ENCODE measurements at regions not wholly inside any gene's neighbourhood (a gene's known extent, or its start where the extent isn't known, plus 50 kb on each side); places are given as distances from the start of the nearest gene placed in this dataset.
"Not testable (repeated sequence)": the region's sequence is repeated elsewhere in the genome, so short reads cannot be mapped to it uniquely, and the experiment has no call there.

DNA sequence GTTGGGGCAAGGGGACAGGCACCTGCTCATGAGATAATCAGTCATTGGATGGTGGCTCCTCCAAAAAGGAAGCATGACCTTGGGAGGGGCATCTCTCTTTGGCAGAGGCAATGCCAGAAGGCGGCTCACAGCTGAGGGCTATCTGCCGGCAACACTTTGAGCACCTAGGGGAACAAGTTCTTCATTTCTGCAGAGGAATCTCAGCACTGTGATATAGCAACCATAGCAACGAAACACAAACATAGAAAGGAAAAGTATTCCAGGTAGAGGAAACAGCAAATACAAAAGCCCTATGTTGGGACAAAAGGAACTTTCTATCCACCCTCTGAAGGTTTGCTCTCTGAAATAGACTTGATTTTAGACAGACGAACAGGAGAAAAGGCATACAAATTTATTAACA is 89.1 kb upstream of the NEDD4L start:
- intact Hi-C loops (cut with micrococcal nuclease), result no loop called here

DNA sequence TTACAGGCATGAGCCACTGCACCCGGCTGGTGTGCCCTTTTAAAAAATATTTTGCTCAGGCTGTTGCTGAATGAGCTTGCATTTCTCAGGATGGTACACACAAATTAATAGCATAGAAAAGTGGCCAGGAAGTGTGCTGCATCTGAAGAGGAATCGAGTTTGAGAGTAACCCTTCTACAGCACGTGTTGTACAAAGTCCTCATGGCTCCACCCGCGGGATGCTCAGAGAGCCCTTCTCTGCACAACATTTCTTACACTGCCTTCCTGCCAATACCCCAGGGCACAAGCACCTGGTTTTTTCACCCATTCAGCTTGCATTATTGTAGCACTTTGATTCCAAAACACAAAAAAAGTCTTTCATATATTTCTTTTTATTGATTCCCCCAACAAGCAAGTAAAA is 90.1 kb upstream of the NEDD4L start:
- intact Hi-C loops (cut with micrococcal nuclease), result no loop called here

DNA sequence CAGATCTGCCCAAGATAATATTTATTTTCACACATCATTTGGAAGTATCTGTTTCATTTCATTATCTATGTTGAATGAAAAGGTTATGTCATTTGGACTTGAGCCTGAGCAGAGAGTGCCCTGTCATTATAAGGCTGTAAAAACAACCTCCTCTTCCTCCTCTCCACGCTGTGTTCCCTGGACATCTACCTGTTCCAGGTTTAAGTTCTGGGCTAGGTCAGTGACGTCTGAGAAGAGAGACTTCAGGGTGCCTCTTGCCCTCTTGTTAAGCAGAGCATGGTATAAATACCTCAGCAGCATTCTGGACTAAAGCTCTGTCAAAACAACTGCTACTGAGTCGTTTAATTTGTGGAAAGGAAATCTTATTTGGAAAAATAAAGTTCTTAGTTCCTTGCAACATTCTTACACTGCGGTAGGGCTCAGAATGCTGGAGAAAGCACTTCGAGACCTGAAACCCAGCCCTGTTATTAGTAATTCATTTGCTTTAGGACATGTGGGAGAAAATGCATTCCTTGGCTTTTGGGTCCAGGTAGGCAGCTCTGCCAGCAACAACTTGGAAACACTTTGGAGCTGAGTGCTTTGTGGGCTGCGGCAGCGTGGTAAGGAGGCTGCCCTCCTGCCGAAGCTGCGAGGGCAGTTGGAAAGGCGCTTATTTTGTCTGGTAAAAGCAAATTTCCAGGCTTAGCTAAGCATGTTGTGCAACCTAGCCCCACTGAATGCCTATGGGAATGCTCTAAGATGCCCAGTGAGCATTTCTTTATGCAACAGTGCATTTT is 91.8 kb upstream of the NEDD4L start:
- intact Hi-C loops (cut with micrococcal nuclease), result no loop called here

DNA sequence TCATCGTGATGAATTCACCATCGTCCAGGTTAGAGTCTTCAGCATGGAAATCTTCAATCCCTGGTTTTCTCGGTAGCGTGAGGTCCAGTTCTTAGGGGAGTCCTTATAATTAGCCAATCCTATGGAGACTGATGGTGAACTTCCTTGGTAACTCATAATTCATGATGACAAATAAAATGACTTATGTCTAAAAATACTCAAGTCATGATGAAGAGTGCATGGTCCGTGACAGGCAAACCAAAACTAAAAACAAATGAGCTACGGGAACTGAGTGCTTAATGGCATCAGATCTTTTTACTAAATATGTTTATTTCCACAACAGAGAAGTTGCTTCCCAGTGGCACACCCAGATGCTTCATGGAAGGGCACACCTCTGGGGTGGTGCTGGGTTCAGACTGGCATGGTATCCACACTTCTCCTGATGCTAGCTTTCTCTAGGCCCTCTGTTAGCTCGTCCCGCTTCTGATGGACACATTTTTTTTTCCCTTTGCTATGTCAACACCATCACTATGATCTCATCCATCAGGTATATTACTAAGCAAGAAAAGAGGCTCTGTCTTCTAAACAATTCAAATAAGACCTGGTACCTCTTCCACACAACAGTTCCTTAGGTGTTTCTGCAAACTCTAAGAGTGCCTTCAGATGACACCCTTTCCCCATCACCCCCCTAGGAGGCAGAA is 92.8 kb upstream of the NEDD4L start:
- intact Hi-C loops (cut with micrococcal nuclease), result no loop called here

DNA sequence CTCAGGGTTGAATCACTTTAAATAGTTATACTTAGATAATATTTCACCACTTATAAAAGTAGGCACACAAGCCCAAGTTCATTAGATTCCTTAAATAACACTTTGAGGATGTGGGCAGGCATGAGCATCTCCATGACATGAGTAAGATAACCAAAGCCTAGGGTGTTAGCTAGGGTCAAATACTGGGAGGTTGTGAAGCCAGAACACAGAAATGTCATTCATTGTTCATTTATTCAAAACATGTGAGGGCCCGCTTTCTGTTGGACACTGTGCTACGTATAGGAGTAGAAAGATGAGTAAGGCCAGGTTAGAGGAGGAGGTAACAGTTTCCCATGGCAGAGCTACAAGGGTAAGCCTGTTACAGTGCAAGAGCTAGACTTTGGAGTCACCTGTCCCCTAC is 93.5 kb upstream of the NEDD4L start:
- intact Hi-C loops (cut with micrococcal nuclease), result no loop called here

DNA sequence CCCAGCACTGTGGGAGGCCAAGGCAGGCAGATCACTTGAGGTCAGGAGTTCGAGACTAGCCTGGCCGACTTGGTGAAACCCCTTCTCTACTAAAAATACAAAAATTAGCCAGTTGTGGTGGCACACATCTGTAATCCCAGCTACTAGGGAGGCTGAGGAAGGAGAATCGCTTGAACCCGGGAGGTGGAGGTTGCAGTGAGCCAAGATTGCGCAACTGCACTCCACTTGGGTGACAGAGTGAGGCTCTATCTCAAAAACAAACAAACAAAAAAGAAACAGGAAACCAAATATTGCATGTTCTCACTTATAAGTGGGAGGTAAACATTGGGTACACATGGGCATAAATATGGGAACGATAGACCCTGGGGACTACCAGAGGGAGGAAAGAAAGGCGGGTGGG is 94.7 kb upstream of the NEDD4L start:
- intact Hi-C loops (cut with micrococcal nuclease), result not testable (repeated sequence)

DNA sequence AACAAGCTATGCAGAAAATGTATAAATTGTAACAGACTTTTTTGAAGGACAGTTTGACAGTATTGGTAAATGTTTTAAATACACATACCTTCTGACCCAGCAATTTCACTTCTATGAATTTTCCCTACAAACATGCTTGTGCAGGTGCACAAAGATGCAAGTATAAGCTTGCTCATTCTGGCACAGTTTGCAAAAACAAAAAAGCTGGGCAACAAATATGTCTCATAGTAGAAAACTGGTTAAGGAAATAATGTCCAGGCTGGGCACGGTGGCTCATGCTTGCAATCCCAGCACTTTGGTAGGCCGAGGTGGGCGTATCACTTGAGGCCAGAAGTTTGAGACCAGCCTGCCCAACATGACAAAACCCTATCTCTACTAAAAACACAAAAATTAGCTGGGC is 96.9 kb upstream of the NEDD4L start:
- intact Hi-C loops (cut with micrococcal nuclease), result no loop called here

DNA sequence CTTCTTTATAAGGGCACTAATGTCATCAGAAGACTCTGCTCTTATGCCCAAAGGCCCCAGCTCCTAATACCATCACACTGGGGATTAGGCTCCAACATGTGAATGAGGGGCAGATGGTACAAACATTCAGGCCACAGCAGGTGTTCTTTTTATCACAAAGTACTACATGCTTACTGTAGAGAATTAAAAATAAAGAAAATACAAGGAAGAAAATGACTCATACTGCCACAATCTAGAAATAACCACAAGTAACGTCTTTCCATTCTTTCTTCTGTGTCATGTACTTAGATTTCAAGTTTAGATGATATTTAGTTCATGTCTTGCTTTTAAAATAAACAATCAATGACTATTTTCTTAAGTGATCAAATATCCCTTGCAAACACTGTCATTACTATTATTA is 100.3 kb upstream of the NEDD4L start:
- intact Hi-C loops (cut with micrococcal nuclease), result no loop called here

DNA sequence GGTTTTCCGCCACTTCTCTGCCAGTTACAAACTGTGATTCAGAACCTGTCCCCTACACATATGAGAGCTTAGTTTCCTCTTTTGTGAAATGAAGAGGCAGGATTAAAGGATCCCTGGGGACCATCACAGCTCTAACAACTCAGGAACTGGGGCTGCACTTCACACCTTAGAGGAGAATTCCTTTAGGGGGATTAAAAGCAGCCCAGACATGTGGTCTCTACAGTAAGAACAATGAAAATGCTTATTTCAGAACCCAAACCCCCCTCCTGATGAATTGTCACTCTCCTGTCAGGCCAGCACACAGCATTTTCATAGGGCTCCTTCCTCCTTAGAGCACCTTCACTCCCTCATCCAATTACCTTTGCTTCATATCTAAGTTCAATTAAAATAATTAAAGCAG is 101.5 kb upstream of the NEDD4L start:
- intact Hi-C loops (cut with micrococcal nuclease), result no loop called here

DNA sequence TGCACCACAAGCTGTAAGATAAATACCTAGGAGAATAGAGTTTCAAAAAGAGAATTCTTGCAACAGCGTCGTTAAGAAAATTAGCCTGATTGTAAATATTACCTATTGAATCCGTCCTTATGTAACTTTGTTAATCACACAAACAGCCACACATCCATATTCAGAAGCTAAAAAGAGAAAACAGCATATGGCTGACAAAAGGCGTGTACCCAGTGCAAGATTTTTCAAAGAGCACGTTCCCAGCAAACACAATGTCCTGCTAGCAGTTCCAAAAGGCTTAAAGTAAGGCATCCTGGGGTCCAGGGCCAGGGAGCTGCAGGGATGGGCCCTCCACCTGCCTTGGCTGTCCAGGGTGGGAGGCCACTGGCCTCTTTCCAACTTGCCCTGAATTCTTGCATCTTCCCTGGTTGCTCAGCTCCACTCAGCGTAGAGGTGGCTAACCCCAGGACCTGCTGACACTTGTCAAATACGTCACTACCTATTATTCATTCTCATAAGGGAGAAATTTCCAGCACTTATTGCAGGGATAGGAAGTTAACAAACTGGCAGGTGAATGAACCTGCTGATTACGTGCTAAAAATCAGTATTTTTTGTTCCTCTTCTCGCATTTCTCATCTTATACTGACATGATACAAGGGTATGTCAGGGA is 102.1 kb upstream of the NEDD4L start:
- intact Hi-C loops (cut with micrococcal nuclease), result no loop called here

DNA sequence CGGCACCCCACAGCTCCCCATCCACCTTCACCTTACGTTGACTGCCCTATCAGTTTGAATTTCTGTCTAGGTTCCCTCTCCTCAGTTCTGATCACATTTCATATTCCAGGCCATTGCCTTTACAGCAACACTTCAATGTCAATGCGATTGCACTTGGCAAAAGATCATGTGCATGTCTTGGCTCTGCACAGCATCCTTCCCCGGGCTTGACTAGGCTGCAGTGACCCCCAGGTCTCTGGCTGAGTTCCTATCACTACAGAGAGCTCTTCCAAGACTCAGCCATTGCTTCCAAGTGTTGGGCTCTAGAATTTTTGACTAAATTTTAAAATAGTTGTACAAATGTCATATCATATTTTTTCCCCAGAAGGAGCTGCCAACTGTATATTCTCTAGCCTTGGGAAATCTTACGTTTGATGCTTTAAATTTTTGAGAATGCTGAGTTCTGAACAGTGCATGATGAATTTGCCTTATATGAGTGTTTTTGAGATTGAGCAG is 103.8 kb upstream of the NEDD4L start:
- intact Hi-C loops (cut with micrococcal nuclease), result no loop called here

DNA sequence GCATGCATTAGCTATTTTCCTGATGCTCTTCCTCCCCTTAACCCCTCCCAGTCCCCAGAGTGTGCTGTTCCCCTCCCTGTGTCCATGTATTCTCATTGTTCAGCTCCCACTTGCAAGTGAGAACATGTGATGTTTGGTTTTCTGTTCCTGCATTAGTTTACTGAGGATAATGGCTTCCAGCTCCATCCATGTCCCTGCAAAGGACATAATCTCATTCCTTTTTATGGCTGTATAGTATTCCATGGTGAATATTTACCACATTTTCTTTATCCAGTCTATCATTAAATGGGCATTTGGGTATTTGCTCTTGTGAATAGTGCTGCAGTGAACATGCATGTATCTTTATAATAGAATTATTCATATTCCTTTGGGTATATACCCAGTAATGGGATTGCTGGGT is 109.7 kb upstream of the NEDD4L start:
- intact Hi-C loops (cut with micrococcal nuclease), result not testable (repeated sequence)

DNA sequence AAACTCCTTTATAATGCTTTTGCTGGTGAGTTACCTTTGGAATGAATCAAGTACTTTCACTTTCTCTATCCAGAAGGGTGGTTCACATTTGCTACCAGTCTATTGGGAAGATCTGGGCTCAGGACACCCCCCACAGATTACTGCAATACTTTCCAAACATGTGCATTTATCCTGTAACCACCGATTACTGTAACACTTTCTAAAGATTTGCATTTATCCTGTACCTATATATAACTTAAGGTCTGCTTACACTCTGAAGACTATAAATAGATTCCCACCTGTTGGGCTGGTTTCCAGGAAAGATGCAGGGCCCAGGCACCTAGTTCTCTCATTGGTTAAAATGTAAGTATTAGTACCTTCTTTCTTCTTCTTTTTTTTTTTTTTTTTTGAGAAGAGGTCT is 113.0 kb upstream of the NEDD4L start:
- intact Hi-C loops (cut with micrococcal nuclease), result no loop called here

DNA sequence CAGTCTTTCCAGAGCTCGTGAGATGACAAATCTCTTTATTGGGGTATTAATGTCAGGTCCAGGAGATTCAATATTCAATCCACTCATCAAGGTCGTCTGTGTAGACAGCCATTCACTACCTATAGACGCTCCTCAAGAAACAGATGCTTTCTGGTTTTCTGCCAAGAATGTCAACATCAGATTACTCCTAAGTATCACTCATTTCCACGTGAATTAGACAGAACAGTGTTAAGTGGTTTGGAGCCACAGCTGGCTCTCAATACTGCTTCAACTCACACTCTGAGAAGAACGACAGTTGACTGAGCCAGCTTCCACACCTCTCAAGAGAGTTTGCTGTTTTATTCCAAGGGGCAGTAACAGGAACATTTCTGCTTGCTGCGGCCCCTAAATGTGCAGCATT is 113.5 kb upstream of the NEDD4L start:
- intact Hi-C loops (cut with micrococcal nuclease), result no loop called here

DNA sequence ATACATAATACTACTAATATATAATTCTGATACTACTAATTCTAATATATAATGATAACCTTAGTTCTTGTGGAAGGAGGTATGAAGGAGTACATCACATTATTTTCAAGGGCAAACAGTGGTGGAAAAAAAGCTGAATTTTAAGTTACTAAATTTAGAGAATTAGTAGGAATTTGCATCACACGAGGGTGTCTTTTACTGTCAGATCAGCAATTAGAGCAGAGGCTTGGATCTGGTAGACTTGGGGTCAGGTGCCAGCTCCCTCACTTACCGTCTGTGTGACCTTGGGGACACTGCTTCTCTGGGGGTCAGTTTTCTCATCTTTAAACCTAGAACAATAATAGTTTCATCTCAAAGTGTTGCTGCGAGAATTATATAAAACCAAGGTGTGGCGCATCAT is 114.1 kb upstream of the NEDD4L start:
- intact Hi-C loops (cut with micrococcal nuclease), result no loop called here

DNA sequence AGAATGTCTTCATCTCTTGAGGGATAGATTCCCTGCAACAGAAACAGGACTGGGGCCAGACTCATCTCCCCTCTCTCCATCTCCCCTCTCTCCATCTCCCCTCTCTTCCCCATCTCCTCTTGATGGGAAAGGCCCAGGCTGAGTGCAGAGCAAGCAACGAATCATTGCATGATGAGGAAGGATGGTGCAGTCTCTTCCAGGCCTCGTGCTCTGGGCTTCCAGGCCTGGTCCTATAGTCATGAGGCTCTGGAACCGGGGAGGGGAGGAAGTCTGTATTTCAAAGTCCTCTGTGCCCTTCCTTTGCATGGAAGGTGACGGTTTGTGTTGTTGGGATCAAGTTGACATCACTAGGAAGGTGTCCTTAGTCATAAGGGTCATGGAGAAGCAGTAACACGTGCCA is 115.6 kb upstream of the NEDD4L start:
- intact Hi-C loops (cut with micrococcal nuclease), result no loop called here

DNA sequence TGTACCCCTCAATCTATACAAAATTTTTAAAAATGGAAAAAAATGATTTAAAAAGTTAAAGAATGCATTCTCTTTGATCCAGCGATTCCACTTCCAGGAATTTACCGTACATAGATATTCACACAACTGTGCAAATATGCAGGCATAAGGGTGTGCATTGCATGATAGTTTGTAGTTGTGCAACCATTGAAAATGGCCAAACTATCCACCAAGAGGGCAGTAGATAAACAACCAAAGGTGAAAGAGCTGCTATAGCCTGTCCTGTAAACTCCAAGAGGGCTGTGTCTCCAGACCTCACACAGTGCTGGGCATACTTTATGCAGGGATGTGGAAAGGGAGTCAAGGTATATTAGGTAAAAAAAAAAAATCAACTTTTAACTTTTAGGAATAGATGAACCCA is 116.5 kb upstream of the NEDD4L start:
- intact Hi-C loops (cut with micrococcal nuclease), result no loop called here

DNA sequence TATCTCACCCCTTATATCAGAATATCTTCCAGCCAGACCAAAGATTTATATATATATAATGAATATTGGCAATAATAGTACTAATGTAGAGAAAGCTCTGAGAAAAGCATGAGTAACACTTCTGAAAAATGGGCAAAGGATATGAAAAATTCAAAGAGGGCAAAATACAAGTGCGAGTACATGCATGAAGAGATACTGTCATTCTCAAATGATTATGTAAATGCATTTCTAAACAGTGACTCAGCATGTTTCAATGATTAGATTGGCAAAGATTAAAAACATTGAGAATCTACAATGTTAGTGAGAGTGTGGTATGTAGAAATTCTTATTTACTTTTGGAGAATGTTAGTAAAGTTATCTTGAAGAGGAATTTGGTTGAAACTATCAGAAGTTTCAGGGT is 118.3 kb upstream of the NEDD4L start:
- intact Hi-C loops (cut with micrococcal nuclease), result no loop called here

DNA sequence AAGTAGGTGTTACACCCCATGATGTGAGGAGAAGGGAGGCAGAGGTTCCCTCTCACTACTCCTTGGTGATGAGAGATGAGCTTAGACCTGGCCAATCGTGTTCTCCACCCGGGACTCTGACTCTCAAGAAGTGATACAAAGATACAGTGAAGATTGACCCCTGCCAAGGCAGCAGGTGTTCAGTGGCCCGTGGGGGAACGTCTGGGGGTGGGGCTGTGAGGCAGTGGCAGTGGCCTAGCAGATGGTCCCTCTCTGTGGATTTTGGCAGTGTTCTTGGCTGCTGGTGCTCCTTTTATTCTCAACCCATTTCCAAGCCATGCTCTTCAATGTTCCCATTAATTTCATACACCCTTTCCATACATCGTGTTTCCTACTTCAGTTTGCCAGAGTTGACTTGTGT is 120.4 kb upstream of the NEDD4L start:
- intact Hi-C loops (cut with micrococcal nuclease), result no loop called here

DNA sequence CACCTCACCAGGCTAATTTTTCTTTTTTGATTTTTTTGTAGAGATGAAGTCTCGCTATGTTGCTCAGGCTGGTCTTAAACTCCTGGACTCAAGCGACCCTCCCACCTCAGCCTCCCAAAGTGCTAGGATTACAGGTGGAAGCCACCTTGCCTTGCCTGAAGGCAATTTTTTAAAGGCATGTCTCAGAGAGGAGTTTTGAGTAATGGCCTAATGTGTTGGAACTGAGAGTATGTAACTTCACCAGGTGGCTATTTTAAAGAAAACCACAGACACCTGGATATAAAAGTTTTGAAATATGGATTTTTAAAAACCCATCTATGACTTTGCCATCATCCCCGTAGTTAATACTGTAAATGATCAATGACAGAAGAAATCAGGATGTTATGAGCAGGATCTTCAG is 119.8 kb upstream of the ATP8B1 start:
- intact Hi-C loops (cut with micrococcal nuclease), result no loop called here

DNA sequence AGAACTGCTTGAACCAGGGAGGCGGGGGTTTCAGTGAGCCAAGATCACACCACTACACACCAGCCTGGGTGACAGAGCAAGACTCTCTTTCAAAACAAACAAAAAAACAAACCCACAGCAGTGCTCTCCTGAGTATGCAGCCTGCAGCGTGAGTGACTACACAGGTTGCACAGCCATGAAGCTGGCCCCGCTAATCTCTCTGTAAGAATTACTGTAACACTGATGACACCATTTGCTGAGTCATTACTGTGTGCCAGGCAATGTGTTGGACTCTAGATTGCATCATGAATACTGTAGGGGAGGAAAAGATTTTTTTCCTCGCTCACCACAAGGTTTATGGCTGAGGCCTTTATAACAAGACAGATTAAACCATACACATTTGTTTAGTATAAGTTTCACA is 118.6 kb upstream of the ATP8B1 start:
- intact Hi-C loops (cut with micrococcal nuclease), result no loop called here

DNA sequence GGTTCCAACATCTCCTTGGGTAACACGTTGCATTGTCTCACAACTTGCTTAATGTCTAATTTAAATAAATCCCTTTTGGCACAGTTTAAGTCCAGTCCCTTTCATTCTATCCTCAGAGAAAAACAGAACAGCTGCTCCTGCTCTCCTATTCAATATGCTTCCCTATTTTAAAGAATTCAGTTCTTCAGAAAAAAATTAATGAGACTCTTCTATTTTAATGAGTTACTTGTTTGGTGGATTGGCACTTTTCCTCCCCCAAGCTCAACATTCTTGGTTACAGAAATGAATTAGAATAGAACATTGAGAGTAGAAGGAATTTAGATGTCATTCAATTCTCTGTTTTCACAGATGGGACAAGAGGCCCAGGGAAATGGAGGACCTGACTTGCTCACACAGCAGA is 116.9 kb upstream of the ATP8B1 start:
- intact Hi-C loops (cut with micrococcal nuclease), result no loop called here

DNA sequence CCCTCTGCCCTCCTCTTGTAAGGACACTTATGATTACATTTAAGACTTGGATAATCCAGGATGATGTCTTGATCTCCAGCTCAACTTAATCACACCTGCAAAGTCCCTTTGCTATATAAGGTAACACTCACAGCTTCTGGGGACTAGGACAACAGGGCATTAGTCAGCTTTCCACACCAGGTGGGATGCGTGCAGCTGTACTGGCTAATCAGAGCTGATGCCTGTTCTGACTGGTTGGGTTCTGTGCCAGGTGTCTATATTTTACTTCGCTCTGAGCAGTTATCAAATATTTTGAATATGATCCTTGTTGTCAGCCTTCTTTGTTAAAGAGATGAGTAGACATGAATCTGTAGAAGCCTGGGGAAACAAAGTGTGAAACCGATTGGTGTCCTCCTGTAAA is 115.5 kb upstream of the ATP8B1 start:
- intact Hi-C loops (cut with micrococcal nuclease), result no loop called here

Data from T-helper 2 cell treated with Interferon-gamma antibody and Interleukin-4, amounts not matched to agents 100 ng/mL and 5 ng/mL, for 36 hours (primary cell).